MM.1S (cell line): ENCODE measurements at regions not wholly inside any gene's neighbourhood (a gene's known extent, or its start where the extent isn't known, plus 50 kb on each side); places are given as distances from the start of the nearest gene placed in this dataset.
A peak's percentile ranks its signal among the peaks of the same experiment; 100 is the strongest.

Experiments
- DNase-seq: peaks from one replicate; pipeline ENCODE4 v3.0.0-alpha.2; 2015
- H2AFZ ChIP-seq: fragments of 300-600 bp; sonication (generic); 2 replicates; pipeline ENCODE4 v1.6.0; 2016; ENCODE audit warnings: antibody characterized with exemption, low read length
- H3F3A ChIP-seq: fragments of 300-600 bp; sonication (generic); 2 replicates; pipeline ENCODE4 v1.6.1; 2016; ENCODE audit warnings: mild to moderate bottlenecking, antibody characterized with exemption, low read length, moderate library complexity, mixed read lengths; ENCODE audit not compliant: insufficient read depth
- H3K27ac ChIP-seq: fragments of 300-600 bp; sonication (generic); 2 replicates; pipeline ENCODE4 v1.5.1; 2016; ENCODE audit warnings: mild to moderate bottlenecking, low read length
- H3K27me3 ChIP-seq: fragments of 300-600 bp; sonication (generic); replicated peaks from 2 replicates; pipeline ENCODE4 v1.6.0; 2016; ENCODE audit warnings: low read length; ENCODE audit not compliant: insufficient read depth
- H3K36me3 ChIP-seq: fragments of 300-600 bp; sonication (generic); replicated peaks from 2 replicates; pipeline ENCODE4 v1.6.1; 2016; ENCODE audit warnings: mild to moderate bottlenecking, low read length, mixed read lengths; ENCODE audit not compliant: insufficient read depth
- H3K4me1 ChIP-seq: fragments of 300-600 bp; sonication (generic); 2 replicates; pipeline ENCODE4 v1.6.1; 2016; ENCODE audit warnings: low read length, mixed read lengths
- H3K4me2 ChIP-seq: fragments of 300-600 bp; sonication (generic); 2 replicates; pipeline ENCODE4 v1.6.0; 2016; ENCODE audit warnings: low read depth, low read length
- H3K4me3 ChIP-seq: fragments of 300-600 bp; sonication (generic); 2 replicates; pipeline ENCODE4 v1.5.1; 2016; ENCODE audit warnings: low read length, mixed read lengths
- H3K79me2 ChIP-seq: fragments of 300-600 bp; sonication (generic); 2 replicates; pipeline ENCODE4 v1.6.1; 2016; ENCODE audit warnings: mixed run types, low read length, mixed read lengths
- H3K9ac ChIP-seq: fragments of 300-600 bp; sonication (generic); 2 replicates; pipeline ENCODE4 v1.6.1; 2016; ENCODE audit warnings: low read length, mixed read lengths
- H3K9me2 ChIP-seq: fragments of 300-600 bp; sonication (generic); replicated peaks from 2 replicates; pipeline ENCODE4 v1.6.1; 2016; ENCODE audit warnings: mild to moderate bottlenecking, low read length, mixed read lengths; ENCODE audit not compliant: insufficient read depth
- H3K9me3 ChIP-seq: fragments of 300-600 bp; sonication (generic); replicated peaks from 2 replicates; pipeline ENCODE4 v1.6.1; 2016; ENCODE audit warnings: mild to moderate bottlenecking, low read length, mixed read lengths; ENCODE audit not compliant: insufficient read depth
- H4K20me1 ChIP-seq: fragments of 300-600 bp; sonication (generic); 2 replicates; pipeline ENCODE4 v1.6.1; 2016; ENCODE audit warnings: mild to moderate bottlenecking, low read length, moderate library complexity, mixed read lengths; ENCODE audit not compliant: insufficient read depth
- EZH2 ChIP-seq: fragments of 300-600 bp; sonication (generic); optimal IDR thresholded peaks from 2 replicates; pipeline ENCODE3; 2017; ENCODE audit warnings: low read depth, mild to moderate bottlenecking, antibody characterized with exemption, low read length, mixed read lengths
- EZH2phosphoT487 ChIP-seq: fragments of 300-600 bp; sonication (generic); IDR thresholded peaks from 2 replicates; pipeline ENCODE4 v1.6.1; 2018; ENCODE audit warnings: antibody characterized with exemption, low read length
- TF ChIP-seq, protein P1 (sequence below): fragments of 300-600 bp; sonication (generic); IDR thresholded peaks from 2 replicates; pipeline ENCODE4 v1.5.1; 2016; ENCODE audit warnings: antibody characterized with exemption, low read length, mixed read lengths

DNA sequence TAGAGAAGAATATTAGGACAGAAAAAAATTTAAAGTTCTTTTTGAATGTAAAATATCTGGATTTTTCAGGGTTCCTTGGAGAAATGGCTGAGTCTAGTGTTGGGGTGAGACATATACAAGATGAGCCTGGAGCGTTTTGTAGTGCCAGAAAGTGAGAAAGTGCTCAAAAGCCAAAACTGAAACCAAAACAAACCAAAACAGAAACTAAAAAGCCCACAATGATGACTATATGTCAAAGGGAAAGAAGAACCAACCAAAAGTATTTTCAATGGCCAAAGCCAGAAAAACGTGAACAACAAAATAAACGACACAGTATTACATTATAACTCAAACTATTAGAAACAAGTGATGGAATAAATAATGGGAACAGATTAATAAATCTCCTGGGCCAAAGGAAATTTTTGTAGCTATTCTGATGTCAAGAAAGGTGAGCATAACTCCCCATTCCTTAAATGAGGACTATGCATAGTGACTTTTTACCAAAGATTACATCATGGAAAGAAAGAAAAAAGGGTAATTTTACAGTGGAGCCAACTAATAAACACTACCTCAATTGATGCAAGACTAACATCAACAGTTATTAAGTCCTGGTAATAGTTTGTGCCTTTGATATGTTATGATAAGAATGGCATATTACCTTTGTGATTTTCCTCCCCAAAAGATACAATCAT lies 1137.6 kb downstream of the C4orf33 start:
- peak; percentile 86 for DNase-seq
- Histone ChIP-seq H3K4me1 (peaks cover 4% of the 10 kb centered on the region), H3F3A (no peaks in the 10 kb centered on the region), H3K27me3 (no peaks in the 10 kb centered on the region), H4K20me1 (no peaks in the 10 kb centered on the region; the same call in 1 of the 2 replicates), H3K36me3 (no peaks in the 10 kb centered on the region), H3K4me2 (peak overlapping the region; percentile 42), H3K9me3 (no peaks in the 10 kb centered on the region), H3K4me3 (0 out of 2 replicates have a peak overlapping the region, but pooled peaks have one; percentile 12), H3K9me2 (no peaks in the 10 kb centered on the region), H2AFZ (peak overlapping the region; percentile 37; the same call in 1 of the 2 replicates), H3K27ac (no peak overlapping the region), H3K79me2 (no peaks in the 10 kb centered on the region), H3K9ac (no peak overlapping the region)
- TF ChIP-seq, protein P1, sequence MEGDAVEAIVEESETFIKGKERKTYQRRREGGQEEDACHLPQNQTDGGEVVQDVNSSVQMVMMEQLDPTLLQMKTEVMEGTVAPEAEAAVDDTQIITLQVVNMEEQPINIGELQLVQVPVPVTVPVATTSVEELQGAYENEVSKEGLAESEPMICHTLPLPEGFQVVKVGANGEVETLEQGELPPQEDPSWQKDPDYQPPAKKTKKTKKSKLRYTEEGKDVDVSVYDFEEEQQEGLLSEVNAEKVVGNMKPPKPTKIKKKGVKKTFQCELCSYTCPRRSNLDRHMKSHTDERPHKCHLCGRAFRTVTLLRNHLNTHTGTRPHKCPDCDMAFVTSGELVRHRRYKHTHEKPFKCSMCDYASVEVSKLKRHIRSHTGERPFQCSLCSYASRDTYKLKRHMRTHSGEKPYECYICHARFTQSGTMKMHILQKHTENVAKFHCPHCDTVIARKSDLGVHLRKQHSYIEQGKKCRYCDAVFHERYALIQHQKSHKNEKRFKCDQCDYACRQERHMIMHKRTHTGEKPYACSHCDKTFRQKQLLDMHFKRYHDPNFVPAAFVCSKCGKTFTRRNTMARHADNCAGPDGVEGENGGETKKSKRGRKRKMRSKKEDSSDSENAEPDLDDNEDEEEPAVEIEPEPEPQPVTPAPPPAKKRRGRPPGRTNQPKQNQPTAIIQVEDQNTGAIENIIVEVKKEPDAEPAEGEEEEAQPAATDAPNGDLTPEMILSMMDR: no peak
- TF ChIP-seq EZH2phosphoT487: no peak
- no peak for TF ChIP-seq EZH2

GRCh38 chr4:130238121-130238520 lies 1142.2 kb downstream of the C4orf33 start:
- Histone ChIP-seq H3K9me3 (no peaks in the 10 kb centered on the region), H3K4me3 (no peak overlapping the region), H3K27ac (no peak overlapping the region), H3K27me3 (no peaks in the 10 kb centered on the region), H3K9me2 (no peaks in the 10 kb centered on the region), H3K79me2 (no peaks in the 10 kb centered on the region), H4K20me1 (no peaks in the 10 kb centered on the region), H3F3A (no peaks in the 10 kb centered on the region), H3K36me3 (no peaks in the 10 kb centered on the region), H2AFZ (no peak overlapping the region), H3K4me1 (peaks cover 4% of the 10 kb centered on the region), H3K9ac (no peak overlapping the region), H3K4me2 (no peak overlapping the region)
- DNase-seq: no peak
- TF ChIP-seq EZH2 (no peak), EZH2phosphoT487 (no peak)
- TF ChIP-seq, protein P1: no peak

DNA sequence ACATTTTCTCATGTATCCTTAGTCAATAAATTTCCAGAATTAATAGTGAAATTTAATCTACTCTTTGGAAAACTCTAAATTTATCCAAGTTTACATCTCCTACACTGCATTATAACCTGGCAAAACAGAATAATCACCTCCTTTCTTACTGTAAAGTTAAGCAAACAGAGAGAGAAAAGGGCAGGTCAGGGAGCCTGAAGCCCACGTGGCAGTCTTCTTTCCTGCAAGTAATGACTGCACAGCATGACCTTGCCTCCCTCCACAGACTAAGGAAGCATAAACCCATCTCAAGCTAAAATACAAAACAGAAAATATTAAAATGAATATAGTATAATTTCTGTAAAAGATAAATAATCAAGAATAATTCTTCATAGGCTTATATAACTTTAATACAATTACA lies 1153.0 kb downstream of the C4orf33 start:
- Histone ChIP-seq H3F3A (no peaks in the 10 kb centered on the region), H3K4me3 (no peak overlapping the region), H3K9me3 (no peaks in the 10 kb centered on the region), H3K4me2 (no peak overlapping the region), H3K9ac (no peak overlapping the region), H3K27ac (no peak overlapping the region), H3K9me2 (no peaks in the 10 kb centered on the region), H2AFZ (no peak overlapping the region), H3K36me3 (no peaks in the 10 kb centered on the region), H3K27me3 (no peaks in the 10 kb centered on the region), H4K20me1 (no peaks in the 10 kb centered on the region), H3K4me1 (no peaks in the 10 kb centered on the region), H3K79me2 (no peaks in the 10 kb centered on the region)
- TF ChIP-seq, protein P1: no peak
- TF ChIP-seq EZH2: no peak
- no peak for TF ChIP-seq EZH2phosphoT487
- no peak for DNase-seq
